H1 (cell line): ENCODE measurements at regions not wholly inside any gene's neighbourhood (a gene's known extent, or its start where the extent isn't known, plus 50 kb on each side); places are given as distances from the start of the nearest gene placed in this dataset.

Experiments
- CTCF ChIA-PET: fragments of 300-600 bp; sonication (Branson Sonifier 250); formaldehyde crosslinking; loops from one replicate; lab custom pipeline; 2021; ENCODE audit not compliant: partially characterized antibody; lab: Charles Lee
- POLR2A ChIA-PET: fragments of 300-600 bp; sonication (Branson Sonifier 250); formaldehyde crosslinking; loops from one replicate; lab custom pipeline; 2021; ENCODE audit warnings: inconsistent platforms; ENCODE audit not compliant: partially characterized antibody; lab: Charles Lee
- DNase-seq, 2 experiments: peaks; one replicate each; pipeline versions ENCODE4 v3.0.0 to v3.0.0-alpha.2; 2010 to 2022; ENCODE audit warnings: low spot score in 2 of 2, low read depth in 1 of 2, mixed read lengths in 1 of 2
- FAIRE-seq: peaks from 2 replicates; lab custom pipeline; 2011; peaks lifted over from hg19 to GRCh38; lab: Jason Lieb, UNC
- H2AFZ ChIP-seq: 2 replicates; pipeline ENCODE4 v1.8.1; 2012; ENCODE audit warnings: low read length, inconsistent platforms
- H2AK5ac ChIP-seq: 2 replicates; pipeline ENCODE4 v1.6.1; 2013; ENCODE audit warnings: low read depth, low read length
- H2BK120ac ChIP-seq: replicated peaks from 2 replicates; pipeline ENCODE3; 2013; ENCODE audit warnings: low read depth, low read length, inconsistent platforms
- H2BK12ac ChIP-seq: 2 replicates; pipeline ENCODE4 v1.6.1; 2013; ENCODE audit warnings: low read depth, low read length
- H2BK15ac ChIP-seq: 2 replicates; pipeline ENCODE4 v1.6.1; 2013; ENCODE audit warnings: low read length
- H2BK20ac ChIP-seq: 2 replicates; pipeline ENCODE4 v1.6.1; 2013; ENCODE audit warnings: low read length
- H2BK5ac ChIP-seq: 2 replicates; pipeline ENCODE4 v1.6.1; 2013; ENCODE audit warnings: low read depth, low read length
- H3K14ac ChIP-seq: 2 replicates; pipeline ENCODE4 v1.6.1; 2013; ENCODE audit warnings: inconsistent platforms; ENCODE audit not compliant: insufficient read length
- H3K18ac ChIP-seq: 2 replicates; pipeline ENCODE4 v1.6.1; 2013; ENCODE audit warnings: low read length; ENCODE audit errors: extremely low read depth
- H3K23ac ChIP-seq: 2 replicates; pipeline ENCODE4 v1.6.1; 2013; ENCODE audit warnings: inconsistent platforms; ENCODE audit not compliant: insufficient read length
- H3K23me2 ChIP-seq: 2 replicates; pipeline ENCODE4 v1.6.1; 2013; ENCODE audit warnings: low read depth, low read length
- H3K27ac ChIP-seq: 2 replicates; pipeline ENCODE4 v1.6.1; 2011; ENCODE audit warnings: low read depth, low read length, inconsistent platforms
- H3K27me3 ChIP-seq, 4 experiments: replicated peaks in 1 of 4; 1 replicate in 1 of 4; 2 replicates in 3 of 4; pipeline versions ENCODE4 v1.6.1 to v1.8.1; 2011 to 2013; ENCODE audit warnings: low read length in 3 of 4, mild to moderate bottlenecking in 3 of 4, inconsistent platforms in 2 of 4, mixed read lengths in 2 of 4, moderate library complexity in 1 of 4; ENCODE audit not compliant: control insufficient read depth in 3 of 4, insufficient read depth in 3 of 4; ENCODE audit errors: extremely low read depth in 1 of 4
- H3K36me3 ChIP-seq, 4 experiments: 2 replicates each; pipeline versions ENCODE4 v1.6.1 to v1.8.1; 2011 to 2013; ENCODE audit warnings: mild to moderate bottlenecking in 4 of 4, low read length in 3 of 4, moderate library complexity in 2 of 4, control low read depth in 1 of 4, inconsistent platforms in 1 of 4; ENCODE audit not compliant: insufficient read depth in 4 of 4, control insufficient read depth in 2 of 4
- H3K4ac ChIP-seq: replicated peaks from 2 replicates; pipeline ENCODE3; 2013; ENCODE audit warnings: low read length, low read depth, mixed read lengths, inconsistent platforms; ENCODE audit not compliant: insufficient read length
- H3K4me1 ChIP-seq, 4 experiments: replicated peaks in 1 of 4; 1 replicate in 1 of 4; 2 replicates in 3 of 4; pipeline versions ENCODE4 v1.6.1 to v1.8.1; 2011 to 2013; ENCODE audit warnings: low read length in 3 of 4, inconsistent platforms in 2 of 4, mixed read lengths in 1 of 4; ENCODE audit not compliant: insufficient read depth in 4 of 4, control insufficient read depth in 3 of 4
- H3K4me2 ChIP-seq, 2 experiments: 2 replicates each; pipeline versions ENCODE4 v1.6.1 to v1.8.1; 2011 to 2013; ENCODE audit warnings: low read depth in 2 of 2, low read length in 2 of 2, control low read depth in 1 of 2, inconsistent platforms in 1 of 2, mild to moderate bottlenecking in 1 of 2; ENCODE audit not compliant: insufficient read depth in 1 of 2
- H3K4me3 ChIP-seq, 4 experiments: fragments of 200-600, 300-600 bp in 1 of 4; sonication (generic), shearing (Covaris generic), sonication (Bioruptor Twin) in 1 of 4; 2 replicates each; pipeline versions ENCODE4 v1.5.1 to v1.8.1; 2011 to 2016; ENCODE audit warnings: low read length in 4 of 4, low read depth in 3 of 4, control low read depth in 2 of 4, inconsistent platforms in 2 of 4, mild to moderate bottlenecking in 2 of 4, mixed read lengths in 1 of 4, moderate library complexity in 1 of 4; ENCODE audit not compliant: insufficient read depth in 2 of 4; ENCODE audit errors: extremely low read depth in 1 of 4
- H3K56ac ChIP-seq: replicated peaks from 2 replicates; pipeline ENCODE3; 2013; ENCODE audit warnings: low read depth, mild to moderate bottlenecking, mixed read lengths, low read length, inconsistent platforms; ENCODE audit not compliant: insufficient read length
- H3K79me1 ChIP-seq: 2 replicates; pipeline ENCODE4 v1.6.1; 2013; ENCODE audit warnings: low read depth, low read length, control low read depth
- H3K79me2 ChIP-seq, 2 experiments: 2 replicates each; pipeline versions ENCODE4 v1.6.1 to v1.8.1; 2012 to 2013; ENCODE audit warnings: low read length in 2 of 2, mild to moderate bottlenecking in 2 of 2, inconsistent platforms in 1 of 2; ENCODE audit not compliant: insufficient read depth in 2 of 2, control insufficient read depth in 1 of 2
- H3K9ac ChIP-seq, 4 experiments: replicated peaks in 1 of 4; 1 replicate in 1 of 4; 2 replicates in 3 of 4; pipeline versions ENCODE4 v1.6.1 to v1.8.1; 2011 to 2013; ENCODE audit warnings: low read depth in 3 of 4, low read length in 3 of 4, control low read depth in 2 of 4, mild to moderate bottlenecking in 2 of 4, moderate library complexity in 2 of 4, inconsistent platforms in 1 of 4; ENCODE audit errors: extremely low read depth in 1 of 4
- H3K9me3 ChIP-seq, 2 experiments: 2 replicates each; pipeline versions ENCODE4 v1.6.1 to v1.8.1; 2012 to 2013; ENCODE audit warnings: mild to moderate bottlenecking in 2 of 2, moderate library complexity in 2 of 2, control low read depth in 1 of 2, inconsistent platforms in 1 of 2, low read depth in 1 of 2, low read length in 1 of 2, mixed read lengths in 1 of 2; ENCODE audit not compliant: insufficient read depth in 2 of 2
- H4K20me1 ChIP-seq, 2 experiments: replicated peaks in 1 of 2; 2 replicates each; pipeline versions ENCODE3 to v1.8.1; 2011 to 2013; ENCODE audit warnings: inconsistent platforms in 2 of 2, low read length in 2 of 2, mild to moderate bottlenecking in 1 of 2; ENCODE audit not compliant: insufficient read depth in 2 of 2, control insufficient read depth in 1 of 2
- H4K5ac ChIP-seq: 2 replicates; pipeline ENCODE4 v1.6.1; 2013; ENCODE audit warnings: low read length, low read depth, mixed read lengths, inconsistent platforms; ENCODE audit not compliant: insufficient read length
- H4K8ac ChIP-seq: 2 replicates; pipeline ENCODE4 v1.8.0; 2013; ENCODE audit warnings: mild to moderate bottlenecking, moderate library complexity, low read length, inconsistent platforms; ENCODE audit not compliant: insufficient read depth; ENCODE audit errors: extremely low read depth
- H4K91ac ChIP-seq: replicated peaks from 2 replicates; pipeline ENCODE3; 2013; ENCODE audit warnings: low read length, mixed read lengths, inconsistent platforms; ENCODE audit not compliant: insufficient read length
- BCL11A ChIP-seq, 2 experiments: IDR thresholded peaks; one replicate each; pipeline ENCODE4 v1.6.1; 2011; ENCODE audit warnings: low read depth in 2 of 2, low read length in 2 of 2, mild to moderate bottlenecking in 2 of 2
- CEBPB ChIP-seq: IDR thresholded peaks from 2 replicates; pipeline ENCODE4 v1.6.1; 2012; ENCODE audit warnings: low read depth, low read length
- E2F6 ChIP-seq: IDR thresholded peaks from 2 replicates; pipeline ENCODE4 v1.6.1; 2012; ENCODE audit warnings: inconsistent platforms
- GABPA ChIP-seq: IDR thresholded peaks from 2 replicates; pipeline ENCODE4 v1.6.1; 2011; ENCODE audit warnings: mild to moderate bottlenecking, low read length, moderate library complexity, borderline replicate concordance; ENCODE audit not compliant: insufficient read depth
- MAFK ChIP-seq: IDR thresholded peaks from 2 replicates; pipeline ENCODE4 v1.6.1; 2012; ENCODE audit warnings: low read depth, mild to moderate bottlenecking, improper control_type of control experiment, low read length
- POLR2AphosphoS5 ChIP-seq: IDR thresholded peaks from 2 replicates; pipeline ENCODE4 v1.6.1; 2011; ENCODE audit warnings: low read depth, low read length
- RXRA ChIP-seq: IDR thresholded peaks from 2 replicates; pipeline ENCODE4 v1.6.1; 2011; ENCODE audit warnings: low read depth, mild to moderate bottlenecking, low read length, moderate library complexity; ENCODE audit not compliant: insufficient read depth
- SAP30 ChIP-seq: fragments of 300-600 bp; sonication (generic); IDR thresholded peaks from 2 replicates; pipeline ENCODE4 v1.7.1; 2012; ENCODE audit warnings: low read length, moderate library complexity, mild to moderate bottlenecking, inconsistent platforms; ENCODE audit not compliant: insufficient read depth, insufficient replicate concordance
- SIRT6 ChIP-seq: IDR thresholded peaks from one replicate; pipeline ENCODE4 v1.7.1; 2012; ENCODE audit warnings: low read length, inconsistent platforms
- SRF ChIP-seq: IDR thresholded peaks from 2 replicates; pipeline ENCODE4 v1.6.1; 2011; ENCODE audit warnings: mild to moderate bottlenecking, low read depth, low read length, moderate library complexity
- YY1 ChIP-seq: IDR thresholded peaks from 2 replicates; pipeline ENCODE4 v1.6.1; 2011; ENCODE audit warnings: low read depth, mild to moderate bottlenecking, low read length
- WGBS, 2 experiments: shearing (Covaris generic) in 1 of 2; methylation state at CpG; one replicate each; pipeline versions ENCODE4 v1.1.6 to v1.1.7; 2013 to 2015; ENCODE audit warnings: low lambda C conversion rate in 2 of 2, mixed read lengths in 2 of 2, inconsistent platforms in 1 of 2, low coverage in 1 of 2, missing lambda C conversion rate in 1 of 2; ENCODE audit not compliant: insufficient replicate concordance in 2 of 2, insufficient coverage in 1 of 2, insufficient read length in 1 of 2; ENCODE audit errors: extremely low coverage in 1 of 2, missing lambda C conversion rate in 1 of 2; 5-methylcytosine and 5-hydroxymethylcytosine counted together
- TF ChIP-seq, protein P1 (sequence below): IDR thresholded peaks from 2 replicates; pipeline ENCODE4 v1.6.1; 2011; ENCODE audit warnings: low read length, improper control_type of control experiment

DNA sequence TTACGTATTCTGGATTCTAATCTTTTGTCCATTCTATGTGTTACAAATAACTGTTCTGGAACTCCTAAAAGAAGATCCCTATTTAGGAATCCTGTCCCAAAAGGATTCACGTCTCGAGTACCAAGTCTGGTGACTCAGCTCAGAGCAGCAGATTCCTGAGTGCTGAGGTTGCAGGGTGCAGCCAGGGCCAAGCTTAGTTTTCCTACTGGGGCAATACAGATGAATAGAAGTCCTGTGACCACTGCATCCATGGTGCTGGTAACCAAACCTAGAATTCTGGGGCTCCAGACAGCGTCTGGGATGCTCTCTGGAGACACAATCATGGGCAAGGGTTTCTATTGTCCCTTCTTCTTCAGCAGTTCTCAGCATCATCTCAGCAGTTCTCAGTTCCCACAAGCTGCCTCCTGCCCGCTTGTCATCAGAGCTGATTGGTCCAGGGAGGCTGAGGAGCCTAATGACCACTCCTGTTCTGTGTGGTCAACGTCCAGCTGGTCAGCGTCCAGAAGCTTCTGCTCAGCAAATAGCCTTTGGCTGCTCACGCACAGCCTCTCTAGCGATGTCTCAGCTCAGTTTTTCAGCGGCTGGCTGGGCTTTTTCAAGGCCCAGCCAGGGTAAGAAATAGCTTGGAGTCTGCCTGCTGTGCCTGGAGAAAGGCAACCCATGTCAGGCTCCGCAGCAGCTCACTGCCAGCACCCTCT is 50.4 kb upstream of the C7orf33 start:
- DNase-seq = peak in 1 of 2 experiments; percentile 39
- no peak overlapping the region for H3K4ac ChIP-seq
- no peak overlapping the region for H3K9ac ChIP-seq
- no peak overlapping the region for H4K91ac ChIP-seq
- FAIRE-seq = no peak
- H3K79me1 ChIP-seq = no peaks in the 10 kb centered on the region
- H3K14ac ChIP-seq = no peak overlapping the region
- H3K18ac ChIP-seq = no peak overlapping the region; the same call in 1 of the 2 replicates
- H2BK5ac ChIP-seq = no peak overlapping the region
- no peaks in the 10 kb centered on the region for H3K79me2 ChIP-seq
- ChIA-PET CTCF (interaction anchor here (0.6 to 1.4 kb wide), 5 partner anchors 35 to 724 kb away, joined by 3 to 7 read pairs (median 3); no protein-coding TSS in a partner anchor), POLR2A (no interaction called here)
- H2BK12ac ChIP-seq = no peak overlapping the region
- no peaks in the 10 kb centered on the region for H3K9me3 ChIP-seq
- no peak overlapping the region for H2AK5ac ChIP-seq
- H3K4me3 ChIP-seq = no peak overlapping the region
- WGBS, 2 experiments = 91% methylated on average over 11 of the region's 11 CpGs; no CpG with 5 or more reads in 1 of the 2 experiments
- H4K20me1 ChIP-seq = no peaks in the 10 kb centered on the region
- H2AFZ ChIP-seq = peak overlapping the region; percentile 43; the same call in 1 of the 2 replicates
- H3K27ac ChIP-seq = no peak overlapping the region
- no peak overlapping the region for H4K8ac ChIP-seq
- H3K56ac ChIP-seq = no peak overlapping the region
- no peak overlapping the region for H4K5ac ChIP-seq
- H3K23ac ChIP-seq = no peak overlapping the region
- H2BK15ac ChIP-seq = no peak overlapping the region
- H2BK20ac ChIP-seq = no peak overlapping the region
- H3K23me2 ChIP-seq = no peaks in the 10 kb centered on the region; the same call in 1 of the 2 replicates
- no peak overlapping the region for H3K4me2 ChIP-seq
- no peak overlapping the region for H2BK120ac ChIP-seq
- no peaks in the 10 kb centered on the region for H3K36me3 ChIP-seq
- H3K27me3 ChIP-seq = no peaks in the 10 kb centered on the region
- no peaks in the 10 kb centered on the region for H3K4me1 ChIP-seq
- TF ChIP-seq YY1 (no peak), E2F6 (no peak), POLR2AphosphoS5 (no peak), GABPA (no peak), SAP30 (no peak), MAFK (no peak), SRF (no peak), BCL11A (IDR thresholded peaks at IDR 0.05; ENCODE audit: low read depth in 2 of 2, low read length in 2 of 2) (no peak), CEBPB (no peak), SIRT6 (no peak), RXRA (no peak)
- TF ChIP-seq, protein P1, sequence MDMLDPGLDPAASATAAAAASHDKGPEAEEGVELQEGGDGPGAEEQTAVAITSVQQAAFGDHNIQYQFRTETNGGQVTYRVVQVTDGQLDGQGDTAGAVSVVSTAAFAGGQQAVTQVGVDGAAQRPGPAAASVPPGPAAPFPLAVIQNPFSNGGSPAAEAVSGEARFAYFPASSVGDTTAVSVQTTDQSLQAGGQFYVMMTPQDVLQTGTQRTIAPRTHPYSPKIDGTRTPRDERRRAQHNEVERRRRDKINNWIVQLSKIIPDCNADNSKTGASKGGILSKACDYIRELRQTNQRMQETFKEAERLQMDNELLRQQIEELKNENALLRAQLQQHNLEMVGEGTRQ = no peak
